COLO668 (cell line): ENCODE measurements at regions not wholly inside any gene's neighbourhood (a gene's known extent, or its start where the extent isn't known, plus 50 kb on each side); places are given as distances from the start of the nearest gene placed in this dataset.

Experiments
- DNase-seq: peaks from one replicate; lab custom pipeline; 2025; ENCODE audit not compliant: unreplicated experiment; lab: John Stamatoyannopoulos, UW

- no peak for DNase-seq
Observed at GRCh38 chr4:178347111-178347510, 904.9 kb upstream of the AGA start.

- no peak for DNase-seq
Observed at GRCh38 chr4:178349601-178350000, 907.4 kb upstream of the AGA start.

GRCh38 chr4:178351185-178351584 lies 908.9 kb upstream of the AGA start:
- DNase-seq, result no peak

- DNase-seq, result no peak
Observed at GRCh38 chr4:178356725-178357124, 914.5 kb upstream of the AGA start.

GRCh38 chr4:178385481-178385880 lies 943.2 kb upstream of the AGA start:
- DNase-seq, result no peak

DNA sequence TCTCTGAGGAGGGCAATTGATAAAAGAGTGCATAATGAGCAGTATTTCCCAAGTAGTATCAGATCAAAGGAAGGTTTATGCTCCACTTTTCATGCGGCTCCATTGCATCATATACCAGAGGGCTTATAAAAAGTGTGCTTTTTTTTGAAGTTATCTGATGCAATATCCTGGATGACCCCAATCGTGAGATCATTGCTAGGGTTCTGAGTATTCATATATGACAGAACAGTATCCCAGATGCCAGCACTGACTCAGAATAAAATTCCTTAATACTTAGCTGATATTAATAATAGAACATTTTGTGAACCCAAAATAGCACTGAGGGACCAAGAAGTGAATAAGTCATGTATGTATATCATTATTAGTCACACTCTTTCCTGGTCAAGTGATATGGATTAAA lies 945.5 kb upstream of the AGA start:
- no peak for DNase-seq

DNA sequence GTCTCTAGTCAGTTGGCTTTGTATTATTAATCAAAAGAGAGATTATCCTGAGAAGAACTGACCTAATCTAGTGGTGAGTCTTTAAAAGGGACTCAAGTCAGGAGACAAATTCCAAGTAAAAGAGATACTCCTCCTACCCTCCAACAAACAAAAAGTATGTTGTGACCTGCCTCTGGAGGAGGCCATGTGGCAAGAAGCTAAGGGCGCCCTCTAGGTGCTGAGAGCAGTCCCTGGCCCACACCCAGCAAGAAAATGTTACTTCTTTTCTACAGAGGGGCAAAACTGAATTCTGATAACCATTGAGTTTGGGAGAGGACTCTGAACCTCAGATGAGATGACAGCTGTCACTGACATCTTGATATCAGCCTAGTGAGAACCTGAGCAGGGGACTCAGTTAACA lies 953.6 kb upstream of the AGA start:
- DNase-seq, result peak; percentile 6

DNA sequence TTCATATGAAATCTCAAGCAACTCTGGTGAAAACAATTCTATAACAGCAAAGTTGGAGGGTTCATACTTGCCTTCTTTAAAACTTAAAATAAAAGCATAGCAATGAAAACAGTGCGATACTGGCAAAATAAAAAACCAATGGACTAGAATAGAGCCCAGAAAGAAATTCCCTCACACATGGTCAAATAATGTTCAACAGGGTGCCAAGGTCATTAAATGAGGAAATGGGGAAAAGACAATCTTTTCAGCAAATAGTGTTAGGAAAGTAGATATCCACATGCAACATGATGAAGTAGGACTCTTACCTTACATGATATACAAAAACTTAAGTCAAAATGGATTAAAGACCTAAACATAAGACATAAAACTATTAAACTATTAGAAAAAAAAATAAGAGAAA lies 970.2 kb upstream of the AGA start:
- DNase-seq, result no peak

DNA sequence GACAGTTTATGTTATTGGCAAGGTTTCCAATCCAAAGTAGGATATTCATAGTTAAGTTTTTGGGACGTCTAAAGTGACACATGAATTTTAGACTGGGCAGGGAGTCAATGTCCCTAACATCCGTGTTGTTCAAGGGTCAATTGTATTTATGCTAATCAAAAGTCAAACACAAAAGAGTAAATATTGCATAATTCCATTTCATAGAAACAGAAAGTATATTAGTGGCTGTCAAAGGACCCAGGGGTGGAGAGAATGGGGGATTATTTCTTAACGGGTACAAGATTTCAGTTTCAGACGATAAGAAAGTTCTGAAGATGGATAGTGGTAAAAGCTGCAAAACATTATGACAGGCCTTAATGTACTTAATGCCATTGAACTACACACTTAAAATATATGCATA lies 971.8 kb upstream of the AGA start:
- DNase-seq, result no peak

- DNase-seq, result no peak
Observed at GRCh38 chr4:178414881-178415446, 972.7 kb upstream of the AGA start.

DNA sequence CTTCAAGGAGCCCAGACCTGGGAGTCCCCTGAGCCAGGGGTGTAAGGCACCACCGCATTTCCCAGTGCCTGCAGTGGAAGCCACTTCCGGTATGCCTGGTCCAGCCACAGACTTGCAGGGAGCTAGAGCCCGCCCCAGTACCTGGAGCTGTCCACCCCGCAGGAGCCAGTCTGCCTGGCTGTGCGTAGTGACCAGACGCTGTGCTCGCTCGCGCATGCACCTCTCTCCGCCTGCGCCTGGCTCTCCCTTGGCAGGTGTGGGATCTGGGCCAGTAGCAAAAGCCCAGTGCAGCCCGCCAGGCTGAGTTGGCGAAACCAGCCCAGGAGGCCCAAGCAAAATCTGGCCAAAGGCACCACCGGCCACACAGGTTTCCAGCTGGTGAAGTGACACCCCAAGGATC lies 973.7 kb upstream of the AGA start:
- DNase-seq, result no peak

DNA sequence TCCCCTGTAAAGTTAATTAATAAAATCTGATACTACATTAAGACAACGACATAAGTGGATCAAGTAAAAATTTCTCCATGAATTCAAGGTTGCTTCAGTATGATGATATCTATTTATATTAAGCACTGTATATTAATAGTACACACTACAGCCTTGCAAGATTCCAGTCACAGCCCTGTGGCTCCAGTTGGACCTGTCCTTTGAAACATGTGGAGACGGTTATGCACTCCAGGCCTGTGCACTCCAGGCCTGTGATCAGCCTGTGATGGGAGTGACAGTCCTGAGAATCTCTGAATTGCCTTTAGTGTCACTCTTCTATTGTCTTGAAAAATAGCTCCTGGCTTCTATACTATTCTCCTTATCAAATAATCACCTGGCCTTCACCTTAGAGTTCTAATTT lies 981.1 kb upstream of the AGA start:
- no peak for DNase-seq

GRCh38 chr4:178426871-178427270 lies 984.6 kb upstream of the AGA start:
- no peak for DNase-seq

GRCh38 chr4:178427663-178428062 lies 985.4 kb upstream of the AGA start:
- no peak for DNase-seq

- DNase-seq, result no peak
Observed at GRCh38 chr4:178448372-178449035, 1006.3 kb upstream of the AGA start.

DNA sequence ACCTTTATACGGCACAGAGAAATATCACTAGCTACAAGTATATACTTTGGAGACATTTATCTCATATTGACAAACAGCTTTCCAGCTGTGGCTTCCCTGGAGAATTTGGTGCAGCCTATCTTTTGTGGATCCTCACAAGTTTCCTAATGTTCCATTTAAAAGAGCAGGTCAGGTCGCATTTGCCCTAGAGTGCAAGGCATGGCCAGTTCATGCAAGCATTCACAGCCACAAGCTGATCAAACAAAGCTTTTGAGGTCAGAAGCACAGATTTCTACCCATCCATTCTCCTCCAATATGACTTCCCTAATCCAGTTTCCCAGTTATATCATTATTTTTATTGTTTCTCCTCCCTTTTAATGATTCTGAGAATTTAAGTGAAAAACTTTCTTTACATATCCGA lies 1008.4 kb upstream of the AGA start:
- no peak for DNase-seq

DNA sequence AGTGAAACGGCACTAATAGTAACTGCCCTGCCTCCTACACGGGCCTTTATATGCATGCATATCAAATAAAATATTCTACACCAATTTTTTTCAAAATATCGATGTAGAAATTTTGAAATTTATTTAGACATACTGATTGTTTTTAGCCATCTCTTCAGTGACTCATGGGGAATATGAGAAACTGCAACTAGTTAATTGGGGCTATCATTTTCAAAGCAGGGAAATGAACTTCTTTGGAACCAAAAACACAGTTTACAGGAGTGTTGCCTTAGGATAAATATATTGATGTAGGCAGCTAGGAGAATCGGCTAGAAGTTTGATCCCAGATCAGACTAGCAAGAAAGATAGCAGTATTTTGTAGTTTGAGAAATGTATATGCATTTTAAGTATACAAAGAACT lies 1010.8 kb upstream of the AGA start:
- no peak for DNase-seq

DNA sequence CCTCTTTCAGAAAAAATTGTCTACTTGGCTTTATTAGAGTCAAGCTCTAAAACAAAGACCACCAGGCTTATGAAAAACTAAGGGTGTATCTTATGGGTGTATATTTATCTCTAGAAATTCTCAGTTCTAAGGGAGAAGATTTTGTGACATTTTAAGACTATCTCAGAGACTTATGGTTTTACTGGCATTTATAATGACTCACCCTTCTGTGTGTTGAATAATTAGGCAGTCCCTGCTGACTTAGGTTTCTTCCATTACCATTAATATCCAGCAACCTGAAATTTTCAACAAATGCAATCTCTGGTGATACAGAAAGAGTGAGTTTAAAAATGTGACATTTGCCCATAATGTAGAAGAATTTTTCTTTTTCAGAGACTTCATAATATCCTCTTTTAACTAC lies 1015.0 kb upstream of the AGA start:
- no peak for DNase-seq

- DNase-seq, result peak; percentile 6
Observed at GRCh38 chr4:178462710-178463109, 1020.5 kb upstream of the AGA start.

GRCh38 chr4:178463747-178464146 lies 1021.5 kb upstream of the AGA start:
- DNase-seq, result no peak

DNA sequence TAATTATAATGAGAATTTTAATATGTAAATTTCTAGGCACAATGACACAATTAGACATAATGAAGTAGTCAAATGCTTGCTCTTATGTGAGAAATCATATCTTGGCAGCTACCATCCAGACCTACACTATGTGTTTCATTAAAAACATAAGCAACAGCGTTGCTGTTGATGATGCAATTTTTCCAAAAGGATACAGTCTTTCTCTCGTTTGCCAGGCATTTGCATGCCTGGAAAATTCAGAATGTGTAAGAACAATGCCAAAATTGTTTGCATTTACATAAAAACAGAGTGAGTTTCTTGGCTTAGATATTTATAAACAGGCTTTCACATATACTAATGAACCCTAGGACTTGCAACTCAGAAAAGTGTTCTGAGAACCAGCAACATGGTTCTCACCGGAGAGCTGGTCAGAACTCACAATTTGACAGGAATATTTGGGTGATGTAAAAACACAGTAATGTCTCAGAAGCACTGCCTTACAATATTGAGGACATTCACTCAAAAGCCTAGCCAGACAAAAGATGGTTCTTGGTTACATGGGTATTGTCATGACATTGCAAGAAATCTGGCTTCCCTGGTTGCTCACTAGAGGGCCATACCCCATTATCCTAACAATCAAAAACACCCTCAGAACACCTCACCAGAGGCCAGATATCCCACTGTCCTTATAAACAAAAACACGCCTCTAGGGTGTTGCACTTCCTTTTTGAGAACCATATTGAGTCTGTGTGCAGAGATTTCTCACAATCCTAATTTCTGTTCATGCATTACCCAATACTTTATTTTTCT lies 1029.0 kb upstream of the AGA start:
- no peak for DNase-seq

DNA sequence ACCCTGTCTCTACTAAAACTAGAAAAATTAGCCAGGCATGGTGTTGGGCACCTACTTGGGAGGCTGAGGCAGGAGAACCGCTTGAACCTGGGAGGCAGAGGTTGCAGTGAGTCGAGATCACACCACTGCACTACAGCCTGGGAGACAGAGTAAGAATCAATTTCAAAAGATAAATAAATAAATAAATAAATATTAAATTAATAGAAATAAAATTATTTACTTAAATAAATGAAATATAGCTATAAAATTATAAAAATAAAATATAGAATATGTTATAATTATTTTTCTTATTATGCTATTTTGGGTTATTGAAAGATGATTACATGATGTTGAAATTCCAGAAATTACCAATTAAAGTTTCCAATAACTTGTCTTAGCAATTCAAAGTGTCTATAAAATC lies 1029.8 kb upstream of the AGA start:
- no peak for DNase-seq

GRCh38 chr4:178480105-178480504 lies 1037.9 kb upstream of the AGA start:
- DNase-seq, result no peak
